ENCODE measurements at regions not wholly inside any gene's neighbourhood (a gene's known extent, or its start where the extent isn't known, plus 50 kb on each side); places are given as distances from the start of the nearest gene placed in this dataset.
"Not testable (repeated sequence)": the region's sequence is repeated elsewhere in the genome, so short reads cannot be mapped to it uniquely, and the experiment has no call there.

- no peak for DNase-seq (ENCODE audit: low read depth in 4 of 4, low spot score in 1 of 4)
These were observed 447.0 kb downstream of the SOX9 start for GRCh38 chr17:72567774-72568173.

DNA sequence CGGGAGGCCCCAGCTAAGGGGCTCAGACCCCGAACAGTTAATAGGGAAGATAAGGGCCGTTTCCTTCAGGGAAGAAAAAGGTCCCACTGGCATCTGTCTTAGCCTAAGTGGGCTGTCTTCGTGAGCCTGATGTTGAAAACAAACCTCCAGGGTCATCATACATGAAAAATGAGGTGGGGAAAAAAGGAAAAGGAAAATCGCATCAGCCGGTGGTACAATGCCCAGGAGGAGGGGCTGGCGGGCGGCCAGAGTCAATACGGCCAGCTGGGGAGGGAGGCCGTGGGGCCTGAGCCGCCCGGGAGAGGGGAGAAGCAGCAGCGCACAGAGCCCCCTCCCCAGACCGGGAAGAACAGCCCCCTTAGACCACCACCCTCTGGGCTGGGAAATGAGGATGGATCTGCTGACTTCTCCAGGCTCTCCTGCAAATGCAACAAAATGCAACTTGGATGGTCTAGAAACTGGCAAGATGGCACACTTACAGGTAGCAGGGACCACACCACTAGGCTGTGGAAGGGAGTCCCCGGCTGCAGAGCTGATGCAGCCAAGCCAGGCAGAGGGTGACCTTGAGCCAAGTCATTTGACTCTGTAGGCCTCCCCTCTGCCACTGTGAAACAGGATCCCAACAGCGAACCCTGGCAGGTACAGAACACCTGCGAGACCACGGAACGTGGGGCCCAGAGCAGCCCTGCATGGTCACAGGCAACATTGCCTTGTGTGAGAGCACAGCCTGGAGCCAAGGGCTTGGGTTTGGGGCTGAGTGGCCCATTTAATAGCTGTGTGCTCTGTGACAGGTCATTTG lies 448.5 kb downstream of the SOX9 start:
- no peak for DNase-seq (ENCODE audit: low read depth in 4 of 4, low spot score in 1 of 4)

DNA sequence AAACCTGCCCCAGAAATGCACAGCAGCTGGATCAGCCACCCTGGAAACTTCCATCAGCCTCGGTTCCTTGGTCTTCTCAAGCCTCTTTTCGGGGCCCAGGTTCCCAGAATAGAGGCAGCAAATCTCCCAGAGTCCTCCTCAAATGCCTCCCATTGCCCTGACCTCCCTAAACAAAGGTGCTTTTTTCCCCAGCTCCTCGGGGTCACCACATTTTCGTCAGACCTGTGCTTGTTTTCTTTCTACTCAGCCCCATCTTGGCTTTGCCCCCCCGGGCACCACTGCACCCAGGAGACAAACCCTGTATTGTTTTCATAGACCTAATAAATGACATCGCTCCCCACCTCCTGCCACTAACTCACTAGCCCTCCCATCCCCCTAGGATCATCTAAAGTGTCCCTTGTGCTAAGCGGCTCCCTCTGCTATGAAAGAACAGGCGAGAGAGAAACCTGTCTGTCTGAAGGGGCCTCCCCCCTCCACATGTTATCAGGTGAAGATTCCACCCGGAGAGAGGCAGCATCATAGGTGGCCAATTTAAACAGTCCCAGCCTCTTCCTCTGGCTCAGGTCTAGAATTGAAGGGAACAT lies 451.1 kb downstream of the SOX9 start:
- no peak for DNase-seq (ENCODE audit: low read depth in 4 of 4, low spot score in 1 of 4)

GRCh38 chr17:72572604-72573491 lies 452.0 kb downstream of the SOX9 start:
- no peak for DNase-seq (ENCODE audit: low read depth in 4 of 4, low spot score in 1 of 4)

DNA sequence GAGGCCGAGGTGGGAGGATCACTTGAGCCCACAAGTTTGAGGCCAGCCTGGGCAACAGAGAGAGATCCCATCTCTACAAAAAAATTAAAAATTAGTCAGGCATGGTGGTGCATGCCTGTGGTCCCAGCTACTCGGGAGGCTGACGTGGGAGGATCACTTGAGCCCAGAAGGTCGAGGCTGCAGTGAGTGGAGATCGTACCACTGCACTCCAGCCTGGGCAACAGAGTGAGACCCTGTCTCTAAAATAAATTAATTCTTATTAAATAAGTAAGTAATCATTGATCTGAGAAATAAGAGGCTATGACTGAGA lies 452.6 kb downstream of the SOX9 start:
- DNase-seq (ENCODE audit: low read depth in 4 of 4, low spot score in 1 of 4): not testable (repeated sequence)

DNA sequence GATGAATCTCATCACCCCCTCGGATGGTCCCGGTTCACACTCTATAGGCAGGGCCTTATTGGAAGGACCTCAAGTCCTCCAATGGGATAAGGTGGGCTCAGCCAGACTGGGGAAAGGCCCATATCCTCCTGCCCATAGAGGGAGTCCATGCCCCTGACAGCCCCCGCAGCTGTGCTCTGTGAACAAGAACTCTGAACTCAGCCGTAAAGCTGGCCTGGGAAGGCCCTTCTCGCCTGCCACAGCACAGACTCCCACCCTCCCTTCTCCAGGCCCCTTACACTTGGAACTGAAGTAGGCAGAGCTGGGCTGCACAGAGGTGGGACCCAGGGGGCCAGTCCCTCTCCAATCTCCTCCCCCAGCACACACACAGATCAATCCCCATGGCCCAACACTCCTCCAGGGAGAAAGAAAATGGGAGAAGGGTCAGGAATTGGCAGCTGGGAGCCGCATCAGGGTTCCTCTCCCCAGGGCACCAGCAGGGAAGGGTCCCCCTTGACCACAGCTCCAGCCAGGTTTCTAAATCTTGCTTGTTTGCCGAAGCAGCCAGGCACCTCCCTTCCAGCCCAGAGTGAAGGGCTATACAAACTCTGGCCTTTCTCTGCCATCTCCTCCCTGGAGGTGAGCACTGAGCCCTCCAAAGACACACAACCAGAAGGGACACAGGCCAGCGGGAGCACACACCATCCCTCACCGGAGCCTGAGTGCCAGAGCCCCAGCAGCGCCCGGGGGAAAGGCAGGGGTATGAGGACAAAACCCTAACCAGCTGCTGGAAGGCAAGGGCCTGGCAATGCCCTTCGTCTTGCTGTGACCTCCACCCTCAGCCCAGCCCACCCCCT lies 454.1 kb downstream of the SOX9 start:
- DNase-seq (ENCODE audit: low read depth in 4 of 4, low spot score in 1 of 4): no peak

DNA sequence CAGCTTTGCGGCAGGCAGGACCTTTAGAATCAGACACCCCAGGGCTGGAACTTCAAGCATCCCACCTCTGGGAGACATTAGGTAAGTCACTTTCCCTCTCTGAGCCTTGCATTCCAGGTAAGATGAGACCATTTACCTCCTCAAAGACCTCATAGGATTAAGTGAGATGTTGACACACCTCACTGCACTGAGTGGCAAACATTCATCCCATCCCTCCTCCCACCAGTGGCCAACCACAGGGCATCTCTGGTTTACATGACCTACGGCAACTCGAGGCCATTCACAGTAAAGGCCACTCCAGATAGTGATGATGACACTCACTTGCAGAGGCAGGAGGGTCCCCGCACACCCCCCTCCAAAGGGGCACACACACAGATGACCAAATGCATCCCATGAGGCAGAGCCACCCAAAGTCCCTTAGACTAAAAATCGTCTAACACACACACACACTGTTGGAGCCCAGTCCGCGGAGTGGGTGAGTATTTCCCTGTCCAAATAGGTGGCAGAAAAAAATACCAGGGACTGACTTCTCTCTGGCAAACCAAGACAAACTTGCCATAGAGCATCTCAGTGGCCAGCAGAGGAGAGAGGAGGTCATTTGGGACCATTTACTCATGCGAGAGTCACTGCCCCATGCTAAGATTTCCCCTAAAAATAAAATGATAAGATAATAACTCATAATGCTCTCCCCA lies 454.9 kb downstream of the SOX9 start:
- DNase-seq (ENCODE audit: low read depth in 4 of 4, low spot score in 1 of 4): no peak

DNA sequence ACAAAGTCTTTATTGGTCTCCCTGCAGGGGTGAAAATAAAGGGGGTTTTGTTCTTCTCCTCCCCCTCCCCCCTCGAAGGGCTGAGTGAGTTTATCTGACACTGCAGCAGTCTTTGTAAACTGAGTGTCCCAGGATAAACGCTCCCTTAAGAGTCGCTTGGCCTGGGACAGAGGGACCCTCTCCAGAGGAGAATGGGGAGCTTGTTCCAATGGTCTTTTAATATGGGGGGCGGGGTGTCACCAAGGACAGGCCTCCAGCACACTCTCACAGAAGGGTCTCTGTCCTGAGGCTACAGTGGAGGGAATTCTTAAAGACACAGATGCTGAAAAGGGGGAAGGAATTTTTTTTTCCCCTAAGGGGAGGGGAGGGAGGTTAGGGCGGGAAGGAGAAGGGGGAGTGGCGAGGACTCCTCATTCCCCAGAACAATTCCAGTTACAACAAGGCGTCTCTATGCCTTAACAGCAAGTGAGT lies 455.5 kb downstream of the SOX9 start:
- no peak for DNase-seq (ENCODE audit: low read depth in 4 of 4, low spot score in 1 of 4)

- no peak for DNase-seq (ENCODE audit: low read depth in 4 of 4, low spot score in 1 of 4)
These were observed 458.1 kb downstream of the SOX9 start for GRCh38 chr17:72578817-72579470.

DNA sequence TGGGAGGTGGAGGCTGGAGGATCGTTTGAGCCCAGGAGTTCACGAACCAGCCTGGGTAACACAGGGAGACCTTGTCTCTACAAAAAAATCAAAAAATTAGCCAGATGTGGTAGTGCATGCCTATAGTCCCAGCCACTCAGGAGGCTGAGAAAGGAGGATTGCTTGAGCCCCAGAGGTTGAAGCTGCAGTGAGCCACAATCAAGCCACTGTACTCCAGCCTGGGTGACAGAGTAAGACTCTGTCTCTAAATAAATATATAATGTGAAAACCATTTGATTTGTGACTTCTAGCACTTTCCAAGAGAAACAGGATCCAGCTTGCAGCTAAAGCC lies 459.1 kb downstream of the SOX9 start:
- no peak for DNase-seq (ENCODE audit: low read depth in 4 of 4, low spot score in 1 of 4)

- DNase-seq (ENCODE audit: low read depth in 4 of 4, low spot score in 1 of 4): no peak
These were observed 459.7 kb downstream of the SOX9 start for GRCh38 chr17:72580321-72581127.

DNA sequence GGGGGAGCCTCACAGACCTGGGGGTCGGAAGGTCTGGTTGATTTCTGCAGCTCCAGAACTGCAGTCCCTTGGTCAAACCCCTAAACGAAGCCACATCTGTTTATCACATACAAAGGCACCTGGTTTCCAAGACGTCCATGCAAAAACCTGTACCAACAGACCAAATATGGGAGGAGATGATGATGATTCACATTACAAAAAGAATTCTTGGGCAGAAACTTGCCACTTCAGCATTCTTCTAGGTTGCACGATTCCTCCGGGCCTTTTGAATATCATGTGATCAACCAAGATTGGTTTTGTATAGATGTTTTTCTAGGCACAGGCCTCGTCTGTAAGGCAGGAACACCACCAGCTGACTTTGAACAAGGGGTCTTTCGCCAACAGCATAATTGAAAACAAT lies 466.3 kb downstream of the SOX9 start:
- no peak for DNase-seq (ENCODE audit: low read depth in 4 of 4, low spot score in 1 of 4)

GRCh38 chr17:72587773-72588511 lies 467.1 kb downstream of the SOX9 start:
- no peak for DNase-seq (ENCODE audit: low read depth in 4 of 4, low spot score in 1 of 4)

GRCh38 chr17:72588561-72588960 lies 467.7 kb downstream of the SOX9 start:
- DNase-seq (ENCODE audit: low read depth in 4 of 4, low spot score in 1 of 4): no peak

GRCh38 chr17:72588961-72589360 lies 468.1 kb downstream of the SOX9 start:
- no peak for DNase-seq (ENCODE audit: low read depth in 4 of 4, low spot score in 1 of 4)

DNA sequence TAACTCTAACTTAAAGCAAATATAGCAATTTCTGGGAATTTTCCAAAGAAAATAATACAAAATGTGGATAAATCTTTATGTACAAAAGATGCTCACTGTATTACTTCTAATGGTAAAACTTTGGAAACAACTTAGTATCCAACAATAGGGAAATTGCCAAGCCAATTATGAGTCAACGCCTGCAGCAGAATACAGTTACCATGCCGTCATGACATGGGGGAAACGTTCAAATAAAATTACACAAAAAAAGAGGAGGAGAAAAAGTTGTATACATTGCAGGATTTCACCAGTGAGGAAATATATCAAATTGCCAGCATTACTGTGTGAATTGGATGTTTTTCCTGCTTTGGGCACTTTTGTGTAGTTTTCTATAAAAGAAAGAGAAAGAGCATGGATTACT lies 469.6 kb downstream of the SOX9 start:
- no peak for DNase-seq (ENCODE audit: low read depth in 4 of 4, low spot score in 1 of 4)

DNA sequence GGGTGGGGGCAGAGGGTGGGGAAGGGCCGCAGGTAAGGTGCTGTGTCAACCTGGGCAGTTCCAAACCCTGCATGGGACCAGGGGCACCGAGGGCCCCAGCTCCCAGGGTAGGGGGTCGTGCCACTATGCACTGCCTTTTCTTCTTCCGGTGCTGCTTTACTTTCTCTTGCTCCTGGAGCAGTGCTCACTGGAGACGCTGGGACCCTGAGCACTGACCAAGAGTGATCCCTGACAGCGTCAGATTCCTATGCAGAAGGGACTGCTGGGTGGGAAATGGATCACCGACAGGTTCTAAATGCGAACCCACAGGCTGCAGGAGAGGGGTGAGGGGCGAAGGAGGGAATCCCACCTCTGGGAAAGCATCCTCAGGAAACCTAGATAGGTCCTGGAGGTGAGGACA lies 470.1 kb downstream of the SOX9 start:
- no peak for DNase-seq (ENCODE audit: low read depth in 4 of 4, low spot score in 1 of 4)
